ENCODE measurements at regions not wholly inside any gene's neighbourhood (a gene's known extent, or its start where the extent isn't known, plus 50 kb on each side); places are given as distances from the start of the nearest gene placed in this dataset.

- CTCF ChIA-PET (ENCODE audit: low intra/inter-chr PET ratio, low total read pairs): no interaction called here
- Histone ChIP-seq H3K4me1 (ENCODE audit: insufficient read depth, low read length) (no peaks in the 10 kb centered on the region), H2AFZ (ENCODE audit: low read length) (no peak overlapping the region), H3K9me3 (ENCODE audit: low read length) (no peaks in the 10 kb centered on the region), H3K27me3 (ENCODE audit: control insufficient read depth in 1 of 2, insufficient read depth in 2 of 2, low read length in 2 of 2) (no peaks in the 10 kb centered on the region), H4K20me1 (ENCODE audit: insufficient read depth, low read length) (no peaks in the 10 kb centered on the region), H3K36me3 (replicated peaks in 1 of 2; ENCODE audit: control insufficient read depth in 1 of 2, insufficient read depth in 2 of 2, low read length in 2 of 2) (no peaks in the 10 kb centered on the region), H3K4me3 (replicated peaks in 1 of 3; ENCODE audit: insufficient read depth in 1 of 3, low read depth in 2 of 3, low read length in 3 of 3) (no peak overlapping the region), H3K9ac (ENCODE audit: insufficient read depth, low read depth, low read length) (no peak overlapping the region), H3K79me2 (ENCODE audit: insufficient read depth, low read length) (no peaks in the 10 kb centered on the region), H3K4me2 (ENCODE audit: low read depth, low read length) (no peak overlapping the region), H3K27ac (ENCODE audit: extremely low read length, insufficient read depth, low read length) (no peak overlapping the region)
- ATAC-seq: no peak
- POLR2A ChIA-PET: no interaction called here
- no TSS peak for BruUV-seq (replicated peaks)
- intact Hi-C loops (cut with micrococcal nuclease; ENCODE audit: unreplicated experiment) (no loop called here), in situ Hi-C loops (cut with HindIII; ENCODE audit: extremely low pct_ligation_motif_present, low pct_unique_long_range_greater_than_20kb) (no loop called here)
- FAIRE-seq: peak; percentile 72
- no peak for DNase-seq (ENCODE audit: low spot score)
- 67% methylated on average over 20 of the region's 20 CpGs for WGBS (ENCODE audit: low lambda C conversion rate)
- TF ChIP-seq MLLT10 (CRISPR knock-in tag; IDR thresholded peaks at IDR 0.05): no peak
- TF ChIP-seq FUBP1 (CRISPR knock-in tag; IDR thresholded peaks at IDR 0.05; ENCODE audit: borderline replicate concordance): no peak
- no peak for TF ChIP-seq PAXIP1 (CRISPR knock-in tag; conservative IDR thresholded peaks at IDR 0.05)
- TF ChIP-seq YEATS2 (CRISPR knock-in tag; IDR thresholded peaks at IDR 0.05; ENCODE audit: borderline replicate concordance): no peak
- TF ChIP-seq ZNF556 (CRISPR knock-in tag; IDR thresholded peaks at IDR 0.05; ENCODE audit: borderline replicate concordance): no peak
- TF ChIP-seq NR2F6 (IDR thresholded peaks at IDR 0.05): no peak
- no peak for TF ChIP-seq NR2F6 (CRISPR knock-in tag; IDR thresholded peaks at IDR 0.05)
- TF ChIP-seq NFE2 (CRISPR knock-in tag; IDR thresholded peaks at IDR 0.05): no peak
- TF ChIP-seq FOXK2 (IDR thresholded peaks at IDR 0.05): no peak
- TF ChIP-seq ZNF124 (CRISPR knock-in tag; IDR thresholded peaks at IDR 0.05): no peak
- TF ChIP-seq NFYB (CRISPR knock-in tag; IDR thresholded peaks at IDR 0.05): no peak
- no peak for TF ChIP-seq ZNF891 (CRISPR knock-in tag; IDR thresholded peaks at IDR 0.05)
- TF ChIP-seq NFATC3 (CRISPR knock-in tag; IDR thresholded peaks at IDR 0.05): no peak
- TF ChIP-seq AGO1 (IDR thresholded peaks at IDR 0.05; ENCODE audit: low read depth, low read length, poor library complexity, severe bottlenecking): no peak
- no peak for TF ChIP-seq ZFAT (CRISPR knock-in tag; conservative IDR thresholded peaks at IDR 0.05)
- no peak for TF ChIP-seq RFXAP (CRISPR knock-in tag; IDR thresholded peaks at IDR 0.05; ENCODE audit: borderline replicate concordance)
These were observed 609.0 kb downstream of the KCNJ18 start for GRCh38 chr17:22301353-22301745.
